OCI-LY7 (cell line): ENCODE measurements at regions not wholly inside any gene's neighbourhood (a gene's known extent, or its start where the extent isn't known, plus 50 kb on each side); places are given as distances from the start of the nearest gene placed in this dataset.
"Not testable (repeated sequence)": the region's sequence is repeated elsewhere in the genome, so short reads cannot be mapped to it uniquely, and the experiment has no call there.

ENCODE experiments used
- EZH2phosphoT487 ChIP-seq: fragments of 200-600 bp; sonication (generic); IDR thresholded peaks from 2 replicates; pipeline ENCODE4 v1.6.1; 2018; ENCODE audit warnings: low read depth, borderline replicate concordance, mild to moderate bottlenecking, mixed run types, antibody characterized with exemption, low read length, moderate library complexity, mixed read lengths
- TF ChIP-seq, protein P1 (sequence below): fragments of 200-600 bp; sonication (generic); conservative IDR thresholded peaks from 2 replicates; pipeline ENCODE4 v1.5.1; 2014; ENCODE audit warnings: mild to moderate bottlenecking, antibody characterized with exemption, low read length, moderate library complexity, mixed read lengths

DNA sequence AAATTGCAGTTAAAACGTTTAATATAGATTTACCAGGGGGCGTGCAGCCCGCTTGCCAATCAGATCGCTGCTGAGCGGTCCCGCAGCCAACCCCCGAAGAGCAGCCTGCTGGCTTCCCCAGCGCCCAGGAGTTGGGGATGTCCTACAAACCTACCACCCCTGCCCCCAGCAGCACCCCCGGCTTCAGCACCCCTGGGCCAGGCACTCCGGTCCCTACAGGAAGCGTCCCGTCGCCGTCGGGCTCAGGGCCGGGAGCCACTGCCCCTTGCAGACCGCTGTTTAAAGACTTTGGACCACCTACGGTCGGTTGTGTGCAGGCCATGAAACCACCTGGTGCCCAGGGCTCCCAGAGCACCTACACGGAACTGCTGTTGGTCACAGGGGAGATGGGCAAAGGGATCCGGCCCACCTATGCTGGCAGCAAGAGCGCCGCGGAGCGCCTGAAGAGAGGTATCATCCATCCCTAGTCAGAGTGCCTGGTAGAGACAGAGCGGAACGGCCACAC lies 1654.9 kb downstream of the SPATA31A7 start:
- TF ChIP-seq, protein P1, sequence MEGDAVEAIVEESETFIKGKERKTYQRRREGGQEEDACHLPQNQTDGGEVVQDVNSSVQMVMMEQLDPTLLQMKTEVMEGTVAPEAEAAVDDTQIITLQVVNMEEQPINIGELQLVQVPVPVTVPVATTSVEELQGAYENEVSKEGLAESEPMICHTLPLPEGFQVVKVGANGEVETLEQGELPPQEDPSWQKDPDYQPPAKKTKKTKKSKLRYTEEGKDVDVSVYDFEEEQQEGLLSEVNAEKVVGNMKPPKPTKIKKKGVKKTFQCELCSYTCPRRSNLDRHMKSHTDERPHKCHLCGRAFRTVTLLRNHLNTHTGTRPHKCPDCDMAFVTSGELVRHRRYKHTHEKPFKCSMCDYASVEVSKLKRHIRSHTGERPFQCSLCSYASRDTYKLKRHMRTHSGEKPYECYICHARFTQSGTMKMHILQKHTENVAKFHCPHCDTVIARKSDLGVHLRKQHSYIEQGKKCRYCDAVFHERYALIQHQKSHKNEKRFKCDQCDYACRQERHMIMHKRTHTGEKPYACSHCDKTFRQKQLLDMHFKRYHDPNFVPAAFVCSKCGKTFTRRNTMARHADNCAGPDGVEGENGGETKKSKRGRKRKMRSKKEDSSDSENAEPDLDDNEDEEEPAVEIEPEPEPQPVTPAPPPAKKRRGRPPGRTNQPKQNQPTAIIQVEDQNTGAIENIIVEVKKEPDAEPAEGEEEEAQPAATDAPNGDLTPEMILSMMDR: not testable (repeated sequence)
- not testable (repeated sequence) for TF ChIP-seq EZH2phosphoT487
